ENCODE measurements at regions not wholly inside any gene's neighbourhood (a gene's known extent, or its start where the extent isn't known, plus 50 kb on each side); places are given as distances from the start of the nearest gene placed in this dataset.

DNA sequence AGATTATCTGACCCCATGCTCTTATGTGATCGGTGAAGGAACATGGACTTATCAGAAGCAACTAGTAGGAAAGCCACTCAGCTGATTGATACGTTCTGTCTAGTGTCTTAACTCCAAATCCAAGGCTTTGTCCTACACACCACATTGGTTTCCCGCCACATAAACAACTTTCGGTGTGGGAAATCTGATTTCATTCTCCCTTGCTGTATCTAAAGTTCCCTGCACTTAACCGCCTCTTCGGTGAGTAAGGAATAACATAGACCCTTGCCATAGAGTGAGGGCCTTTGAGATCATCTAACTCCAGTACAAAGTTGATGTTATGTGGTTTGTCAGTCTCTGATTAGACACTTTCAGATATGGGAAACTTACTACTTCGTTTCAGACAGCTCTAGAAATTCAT, 538.2 kb upstream of the TNP1 start:
- Histone ChIP-seq H4K20me1 (ENCODE audit: control insufficient read depth, insufficient read depth, low read length, poor library complexity, severe bottlenecking) (no peaks in the 10 kb centered on the region), H3K27me3 (replicated peaks in 1 of 4; ENCODE audit: control extremely low read depth in 1 of 4, control insufficient read depth in 3 of 4, insufficient read depth in 4 of 4, low read length in 3 of 4) (peaks cover 0 to 3% (median 0%) of the 10 kb centered on the region in 4 experiments), H2AFZ (ENCODE audit: insufficient read depth, low read depth, low read length, poor library complexity, severe bottlenecking) (no peak overlapping the region), H3K27ac (ENCODE audit: low read length in 2 of 2) (no peak overlapping the region), H3K4me2 (replicated peaks; ENCODE audit: low read depth, low read length, poor library complexity, severe bottlenecking) (no peak overlapping the region), H3K9me3 (ENCODE audit: control extremely low read depth in 1 of 3, control insufficient read depth in 2 of 3, insufficient read depth in 1 of 3, low read length in 2 of 3) (peaks cover 0 to 9% (median 0%) of the 10 kb centered on the region in 3 donors), H3K36me3 (replicated peaks in 1 of 2; ENCODE audit: control extremely low read depth in 1 of 2, control insufficient read depth in 1 of 2, extremely low read depth in 1 of 2, insufficient read depth in 2 of 2, low read length in 1 of 2) (no peaks in the 10 kb centered on the region), H3K79me2 (ENCODE audit: control insufficient read depth, insufficient read depth, low read length) (no peaks in the 10 kb centered on the region), H3K4me3 (ENCODE audit: control extremely low read depth in 1 of 5, extremely low read depth in 1 of 5, insufficient read depth in 1 of 5, low read depth in 2 of 5, low read length in 4 of 5) (no peak overlapping the region), H3K4me1 (ENCODE audit: control insufficient read depth in 2 of 2, insufficient read depth in 2 of 2, low read length in 2 of 2) (peaks cover 6 to 7% of the 10 kb centered on the region in 2 donors), H3K9ac (ENCODE audit: low read length) (no peak overlapping the region)
- Mint-ChIP-seq H3K27me3 (no peaks in the 10 kb centered on the region), H3K4me3 (no peak overlapping the region), H3K4me1 (peaks cover 8% of the 10 kb centered on the region), H3K9me3 (ENCODE audit: insufficient read depth) (no peaks in the 10 kb centered on the region), H3K27ac (no peak overlapping the region)
- ATAC-seq (ENCODE audit: low read depth), result no peak
- ChIA-PET POLR2A (no interaction called here), CTCF (no interaction called here)
- WGBS (ENCODE audit: insufficient coverage), result 94% methylated on average over 2 of the region's 7 CpGs
- no peak for TF ChIP-seq EZH2 (IDR thresholded peaks at IDR 0.05; ENCODE audit: borderline replicate concordance, insufficient read depth, low read depth, low read length, poor library complexity, severe bottlenecking)
- TF ChIP-seq, protein P1, sequence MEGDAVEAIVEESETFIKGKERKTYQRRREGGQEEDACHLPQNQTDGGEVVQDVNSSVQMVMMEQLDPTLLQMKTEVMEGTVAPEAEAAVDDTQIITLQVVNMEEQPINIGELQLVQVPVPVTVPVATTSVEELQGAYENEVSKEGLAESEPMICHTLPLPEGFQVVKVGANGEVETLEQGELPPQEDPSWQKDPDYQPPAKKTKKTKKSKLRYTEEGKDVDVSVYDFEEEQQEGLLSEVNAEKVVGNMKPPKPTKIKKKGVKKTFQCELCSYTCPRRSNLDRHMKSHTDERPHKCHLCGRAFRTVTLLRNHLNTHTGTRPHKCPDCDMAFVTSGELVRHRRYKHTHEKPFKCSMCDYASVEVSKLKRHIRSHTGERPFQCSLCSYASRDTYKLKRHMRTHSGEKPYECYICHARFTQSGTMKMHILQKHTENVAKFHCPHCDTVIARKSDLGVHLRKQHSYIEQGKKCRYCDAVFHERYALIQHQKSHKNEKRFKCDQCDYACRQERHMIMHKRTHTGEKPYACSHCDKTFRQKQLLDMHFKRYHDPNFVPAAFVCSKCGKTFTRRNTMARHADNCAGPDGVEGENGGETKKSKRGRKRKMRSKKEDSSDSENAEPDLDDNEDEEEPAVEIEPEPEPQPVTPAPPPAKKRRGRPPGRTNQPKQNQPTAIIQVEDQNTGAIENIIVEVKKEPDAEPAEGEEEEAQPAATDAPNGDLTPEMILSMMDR (IDR thresholded peaks at IDR 0.05), result no peak
- intact Hi-C loops (cut with micrococcal nuclease), result no loop called here
- no peak for DNase-seq

DNA sequence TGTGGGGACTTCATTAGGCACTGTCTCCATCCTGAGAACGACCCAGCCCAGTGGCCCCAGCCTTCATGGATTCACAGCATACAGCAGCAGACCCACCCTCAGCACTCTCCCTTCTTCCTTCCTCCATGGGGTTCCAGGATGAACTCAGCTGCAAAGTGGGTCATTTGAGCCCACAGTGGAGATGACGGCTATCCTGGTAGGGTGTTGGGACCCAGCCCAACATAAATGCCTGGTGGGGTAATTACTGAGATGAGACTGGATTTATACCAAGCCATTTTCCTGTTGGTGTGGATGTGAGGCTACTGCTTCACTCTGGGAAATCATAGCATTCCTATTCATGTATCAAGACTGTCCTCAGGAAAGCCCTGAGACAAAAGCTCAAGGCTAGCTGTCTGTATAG, 536.7 kb upstream of the TNP1 start:
- no peak overlapping the region for H3K4me2 ChIP-seq (replicated peaks; ENCODE audit: low read depth, low read length, poor library complexity, severe bottlenecking)
- Mint-ChIP-seq H3K4me3 (no peak overlapping the region), H3K27ac (no peak overlapping the region), H3K27me3 (no peaks in the 10 kb centered on the region), H3K9me3 (ENCODE audit: insufficient read depth) (peaks cover 4% of the 10 kb centered on the region), H3K4me1 (peaks cover 8% of the 10 kb centered on the region)
- CTCF ChIA-PET, result no interaction called here
- H3K4me3 ChIP-seq (ENCODE audit: control extremely low read depth in 1 of 5, extremely low read depth in 1 of 5, insufficient read depth in 1 of 5, low read depth in 2 of 5, low read length in 4 of 5), result no peak overlapping the region
- no peak overlapping the region for H3K27ac ChIP-seq (ENCODE audit: low read length in 2 of 2)
- POLR2A ChIA-PET, result no interaction called here
- peaks cover 0 to 9% (median 0%) of the 10 kb centered on the region in 3 donors for H3K9me3 ChIP-seq (ENCODE audit: control extremely low read depth in 1 of 3, control insufficient read depth in 2 of 3, insufficient read depth in 1 of 3, low read length in 2 of 3)
- ATAC-seq (ENCODE audit: low read depth) (no peak), DNase-seq (no peak)
- intact Hi-C loops (cut with micrococcal nuclease), result no loop called here
- H3K79me2 ChIP-seq (ENCODE audit: control insufficient read depth, insufficient read depth, low read length), result no peaks in the 10 kb centered on the region
- H3K36me3 ChIP-seq (replicated peaks in 1 of 2; ENCODE audit: control extremely low read depth in 1 of 2, control insufficient read depth in 1 of 2, extremely low read depth in 1 of 2, insufficient read depth in 2 of 2, low read length in 1 of 2), result no peaks in the 10 kb centered on the region
- peaks cover 0 to 3% (median 0%) of the 10 kb centered on the region in 4 experiments for H3K27me3 ChIP-seq (replicated peaks in 1 of 4; ENCODE audit: control extremely low read depth in 1 of 4, control insufficient read depth in 3 of 4, insufficient read depth in 4 of 4, low read length in 3 of 4)
- H3K9ac ChIP-seq (ENCODE audit: low read length), result no peak overlapping the region
- H4K20me1 ChIP-seq (ENCODE audit: control insufficient read depth, insufficient read depth, low read length, poor library complexity, severe bottlenecking), result no peaks in the 10 kb centered on the region
- WGBS (ENCODE audit: insufficient coverage), result 69% methylated on average over 2 of the region's 2 CpGs
- no peak for TF ChIP-seq EZH2 (IDR thresholded peaks at IDR 0.05; ENCODE audit: borderline replicate concordance, insufficient read depth, low read depth, low read length, poor library complexity, severe bottlenecking)
- TF ChIP-seq, protein P1 (IDR thresholded peaks at IDR 0.05), result no peak
- no peak overlapping the region for H2AFZ ChIP-seq (ENCODE audit: insufficient read depth, low read depth, low read length, poor library complexity, severe bottlenecking)
- H3K4me1 ChIP-seq (ENCODE audit: control insufficient read depth in 2 of 2, insufficient read depth in 2 of 2, low read length in 2 of 2), result peaks cover 6 to 7% of the 10 kb centered on the region in 2 donors
